RWPE2 (cell line): ENCODE measurements at regions not wholly inside any gene's neighbourhood (a gene's known extent, or its start where the extent isn't known, plus 50 kb on each side); places are given as distances from the start of the nearest gene placed in this dataset.

ENCODE experiments used
- ATAC-seq: fragments of 200-7000 bp; cut with Tn5 transposase; 3 replicates; pipeline ENCODE4 v1.9.1; 2021; ENCODE audit warnings: low read depth
- DNase-seq: peaks from one replicate; pipeline ENCODE4 v3.0.0-alpha.2; 2020; ENCODE audit warnings: low spot score
- H3K27ac ChIP-seq: fragments of 450-650 bp; 2 replicates; pipeline ENCODE4 v1.5.1; 2017; ENCODE audit warnings: mild to moderate bottlenecking; ENCODE audit not compliant: poor library complexity, severe bottlenecking
- H3K27me3 ChIP-seq: fragments of 250-450 bp; sonication (Bioruptor Pico); 2 replicates; pipeline ENCODE4 v1.5.1; 2021; ENCODE audit warnings: mild to moderate bottlenecking, moderate library complexity; ENCODE audit not compliant: insufficient read depth, poor library complexity, severe bottlenecking
- H3K36me3 ChIP-seq: fragments of 250-450 bp; sonication (Bioruptor Pico); 2 replicates; pipeline ENCODE4 v1.5.1; 2020; ENCODE audit warnings: low read depth, mild to moderate bottlenecking, moderate library complexity
- H3K4me1 ChIP-seq: fragments of 250-450 bp; sonication (Bioruptor Pico); 2 replicates; pipeline ENCODE4 v1.5.1; 2021; ENCODE audit warnings: mild to moderate bottlenecking, moderate library complexity; ENCODE audit not compliant: insufficient read depth, poor library complexity, severe bottlenecking
- H3K4me3 ChIP-seq: fragments of 250-450 bp; sonication (Bioruptor Pico); 2 replicates; pipeline ENCODE4 v1.5.1; 2021; ENCODE audit warnings: mild to moderate bottlenecking, moderate library complexity; ENCODE audit not compliant: severe bottlenecking
- H3K9me3 ChIP-seq: fragments of 250-450 bp; sonication (Bioruptor Pico); 2 replicates; pipeline ENCODE4 v1.5.1; 2021; ENCODE audit warnings: mild to moderate bottlenecking, moderate library complexity; ENCODE audit not compliant: severe bottlenecking
- TF ChIP-seq, protein P1 (sequence below): fragments of 450-650 bp; IDR thresholded peaks from one replicate; pipeline ENCODE4 v1.5.1; 2017; ENCODE audit warnings: mild to moderate bottlenecking, moderate library complexity; ENCODE audit not compliant: poor library complexity, severe bottlenecking

DNA sequence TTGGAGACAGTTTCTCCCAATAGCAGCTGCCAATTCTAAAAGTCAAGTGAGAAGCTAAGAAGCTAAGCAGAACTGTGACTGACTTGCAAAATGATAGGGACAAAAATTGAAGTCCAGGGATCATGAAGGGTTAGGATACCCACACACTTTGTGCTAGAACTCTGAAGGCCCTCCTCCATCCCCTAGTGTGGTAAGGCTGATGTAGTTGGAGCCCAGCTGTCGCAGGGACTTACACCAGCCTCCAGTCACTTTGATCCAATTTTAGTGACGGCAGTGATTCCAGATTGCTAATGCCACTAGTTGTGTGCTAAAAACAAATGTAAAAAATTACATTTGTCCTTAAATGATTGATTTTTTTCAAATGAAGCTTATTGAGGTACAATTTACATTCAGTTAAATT, 742.7 kb upstream of the ZNF608 start:
- no peak overlapping the region for H3K27ac ChIP-seq
- H3K36me3 ChIP-seq, result no peaks in the 10 kb centered on the region
- no peaks in the 10 kb centered on the region for H3K27me3 ChIP-seq
- ATAC-seq, result no peak
- peaks cover 43% of the 10 kb centered on the region for H3K4me1 ChIP-seq
- H3K9me3 ChIP-seq, result peaks cover 3% of the 10 kb centered on the region
- H3K4me3 ChIP-seq, result no peak overlapping the region
- TF ChIP-seq, protein P1, sequence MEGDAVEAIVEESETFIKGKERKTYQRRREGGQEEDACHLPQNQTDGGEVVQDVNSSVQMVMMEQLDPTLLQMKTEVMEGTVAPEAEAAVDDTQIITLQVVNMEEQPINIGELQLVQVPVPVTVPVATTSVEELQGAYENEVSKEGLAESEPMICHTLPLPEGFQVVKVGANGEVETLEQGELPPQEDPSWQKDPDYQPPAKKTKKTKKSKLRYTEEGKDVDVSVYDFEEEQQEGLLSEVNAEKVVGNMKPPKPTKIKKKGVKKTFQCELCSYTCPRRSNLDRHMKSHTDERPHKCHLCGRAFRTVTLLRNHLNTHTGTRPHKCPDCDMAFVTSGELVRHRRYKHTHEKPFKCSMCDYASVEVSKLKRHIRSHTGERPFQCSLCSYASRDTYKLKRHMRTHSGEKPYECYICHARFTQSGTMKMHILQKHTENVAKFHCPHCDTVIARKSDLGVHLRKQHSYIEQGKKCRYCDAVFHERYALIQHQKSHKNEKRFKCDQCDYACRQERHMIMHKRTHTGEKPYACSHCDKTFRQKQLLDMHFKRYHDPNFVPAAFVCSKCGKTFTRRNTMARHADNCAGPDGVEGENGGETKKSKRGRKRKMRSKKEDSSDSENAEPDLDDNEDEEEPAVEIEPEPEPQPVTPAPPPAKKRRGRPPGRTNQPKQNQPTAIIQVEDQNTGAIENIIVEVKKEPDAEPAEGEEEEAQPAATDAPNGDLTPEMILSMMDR, result no peak
- no peak for DNase-seq

- Histone ChIP-seq H3K36me3 (no peaks in the 10 kb centered on the region), H3K27me3 (no peaks in the 10 kb centered on the region), H3K9me3 (peaks cover 3% of the 10 kb centered on the region), H3K27ac (no peak overlapping the region), H3K4me1 (peaks cover 18% of the 10 kb centered on the region), H3K4me3 (no peak overlapping the region)
- DNase-seq (no peak), ATAC-seq (peak; percentile 76)
- TF ChIP-seq, protein P1, result no peak
Observed at GRCh38 chr5:125491986-125492492, 745.6 kb upstream of the ZNF608 start.

DNA sequence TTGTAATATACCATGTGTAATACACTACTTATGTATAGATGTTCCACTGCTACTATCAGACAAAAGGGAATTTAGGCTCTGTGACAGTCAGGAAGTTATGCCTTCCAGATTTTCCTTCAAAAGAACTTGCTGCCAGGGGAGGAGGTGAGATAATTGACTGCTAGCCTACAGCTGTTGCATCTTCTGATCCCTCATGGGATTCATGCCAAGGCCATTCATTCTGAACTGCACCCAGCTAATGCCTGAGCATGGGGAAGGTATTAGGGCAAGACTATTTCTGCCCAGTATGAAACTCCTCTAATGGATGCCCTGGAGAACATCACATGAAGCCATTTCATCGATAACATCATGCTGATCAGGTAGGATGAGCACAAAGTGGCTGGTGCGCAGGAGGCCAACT, 746.5 kb upstream of the ZNF608 start:
- H3K27ac ChIP-seq, result no peak overlapping the region
- DNase-seq (no peak), ATAC-seq (no peak)
- no peaks in the 10 kb centered on the region for H3K36me3 ChIP-seq
- peaks cover 3% of the 10 kb centered on the region for H3K9me3 ChIP-seq
- H3K4me3 ChIP-seq, result no peak overlapping the region
- H3K4me1 ChIP-seq, result peaks cover 19% of the 10 kb centered on the region
- no peaks in the 10 kb centered on the region for H3K27me3 ChIP-seq
- TF ChIP-seq, protein P1, result no peak

DNA sequence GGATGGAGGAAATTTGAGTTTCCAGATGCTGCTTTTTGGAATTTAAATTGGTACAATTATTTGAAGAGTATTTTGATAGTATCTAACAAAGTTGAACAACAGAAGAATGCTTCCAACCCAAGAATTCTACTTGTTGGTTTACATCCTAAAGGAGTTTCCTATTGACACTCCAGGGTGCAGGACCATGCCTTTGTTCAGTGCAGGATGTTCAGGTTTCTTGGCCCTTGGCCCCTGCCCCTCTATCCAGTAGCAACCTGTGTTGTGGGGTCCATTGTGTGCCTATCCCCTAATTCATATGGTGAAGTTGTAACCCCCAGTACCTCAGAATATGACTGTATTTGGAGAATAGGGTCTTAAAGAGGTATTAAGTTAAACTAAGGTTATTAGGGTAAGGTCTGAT, 750.0 kb upstream of the ZNF608 start:
- Histone ChIP-seq H3K9me3 (peaks cover 3% of the 10 kb centered on the region), H3K27me3 (no peaks in the 10 kb centered on the region), H3K4me3 (no peak overlapping the region), H3K27ac (no peak overlapping the region), H3K36me3 (no peaks in the 10 kb centered on the region), H3K4me1 (peaks cover 21% of the 10 kb centered on the region)
- ATAC-seq (no peak), DNase-seq (no peak)
- TF ChIP-seq, protein P1, result no peak

DNA sequence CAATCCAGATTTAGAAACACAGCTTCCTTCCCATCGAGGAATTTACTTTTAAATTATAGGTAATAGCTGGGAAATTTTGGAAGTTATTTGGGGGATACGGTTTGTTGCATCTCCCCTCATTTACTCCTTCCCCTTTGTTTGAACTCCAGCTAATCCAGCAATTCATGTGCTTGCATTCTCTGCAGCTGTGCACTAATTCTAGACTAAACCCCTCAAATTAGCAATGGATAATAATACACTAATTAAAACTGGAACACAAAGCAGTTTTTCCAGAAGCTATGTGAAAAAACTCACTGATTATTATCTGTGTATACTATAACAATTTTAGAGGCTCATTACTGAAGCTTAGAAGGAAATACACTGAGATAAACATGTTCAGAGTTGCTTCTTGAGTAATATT, 751.2 kb upstream of the ZNF608 start:
- ATAC-seq (no peak; the same call in 2 of the 3 replicates), DNase-seq (no peak)
- Histone ChIP-seq H3K4me1 (peaks cover 9% of the 10 kb centered on the region), H3K27me3 (no peaks in the 10 kb centered on the region), H3K27ac (no peak overlapping the region), H3K9me3 (peaks cover 3% of the 10 kb centered on the region), H3K36me3 (no peaks in the 10 kb centered on the region), H3K4me3 (no peak overlapping the region)
- TF ChIP-seq, protein P1, result no peak
